Lower lobe of right lung (tissue), 2 donors: ENCODE measurements at regions not wholly inside any gene's neighbourhood (a gene's known extent, or its start where the extent isn't known, plus 50 kb on each side); places are given as distances from the start of the nearest gene placed in this dataset.
"Not testable (repeated sequence)": the region's sequence is repeated elsewhere in the genome, so short reads cannot be mapped to it uniquely, and the experiment has no call there.

ENCODE experiments used
- ATAC-seq, 2 donors: fragments of 200-7000 bp; cut with Tn5 transposase; one replicate each; pipeline ENCODE4 v1.9.1; 2020 to 2022; ENCODE audit warnings: mild to moderate bottlenecking in 2 of 2, moderate library complexity in 2 of 2
- DNase-seq: peaks from one replicate; pipeline ENCODE4 v3.0.0-alpha.2; 2020
- H3K27ac ChIP-seq: fragments of 200-600 bp; one replicate; pipeline ENCODE4 v1.8.0; 2022
- H3K27me3 ChIP-seq: fragments of 200-600 bp; one replicate; pipeline ENCODE4 v1.8.0; 2022; ENCODE audit warnings: low read depth
- H3K36me3 ChIP-seq: fragments of 200-600 bp; one replicate; pipeline ENCODE4 v1.8.0; 2022; ENCODE audit warnings: mild to moderate bottlenecking
- H3K4me1 ChIP-seq: fragments of 200-600 bp; one replicate; pipeline ENCODE4 v1.8.0; 2022
- H3K4me3 ChIP-seq: fragments of 200-600 bp; one replicate; pipeline ENCODE4 v1.8.0; 2022; ENCODE audit warnings: mild to moderate bottlenecking
- H3K9me3 ChIP-seq: fragments of 200-600 bp; one replicate; pipeline ENCODE4 v1.8.0; 2022
- intact Hi-C: fragments of 100-400 bp; cut with DNase I; formaldehyde crosslinking; loops from one replicate; pipeline ENCODE4 v1.11.0; 2022
- TF ChIP-seq, protein P1 (sequence below): fragments of 200-600 bp; IDR thresholded peaks from one replicate; pipeline ENCODE4 v1.8.0; 2022; ENCODE audit warnings: antibody characterized with exemption, mild to moderate bottlenecking
- donor health status: DM: no; HTN: yes; CAD: no; lungs with severe emphysema.

DNA sequence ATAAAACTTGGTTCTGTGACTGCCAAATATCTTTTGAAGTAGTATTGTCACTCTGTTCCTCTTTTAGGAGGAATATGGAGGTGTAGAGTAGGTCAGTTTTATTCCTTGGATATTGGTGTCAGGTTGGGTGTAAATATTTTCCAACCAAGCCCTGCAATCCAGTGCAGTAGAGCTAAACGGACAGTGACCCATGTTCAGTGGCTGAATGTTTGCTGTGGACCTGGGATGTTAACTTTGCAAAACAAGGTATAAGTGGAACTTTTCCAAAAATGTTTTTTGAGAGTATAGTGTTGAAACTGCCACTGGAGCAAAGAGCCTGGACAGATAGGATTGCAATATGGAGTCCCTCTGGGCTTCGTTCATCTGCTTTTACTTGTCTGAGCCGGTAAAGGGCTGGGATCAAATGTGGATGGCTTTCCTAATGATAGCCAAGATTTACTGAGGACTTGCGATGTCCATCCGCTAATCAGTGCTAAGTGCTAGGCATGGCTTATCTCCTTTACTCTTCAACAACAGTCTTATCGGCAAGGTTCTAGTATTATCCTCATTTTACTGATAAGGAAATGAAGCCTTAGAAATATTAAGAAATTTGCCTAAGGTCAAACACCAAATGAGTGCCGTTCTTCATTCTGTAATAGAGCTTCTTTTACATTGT lies 69.0 kb upstream of the BACH2 start:
- no peaks in the 10 kb centered on the region for H3K9me3 ChIP-seq
- no peaks in the 10 kb centered on the region for H3K36me3 ChIP-seq
- TF ChIP-seq, protein P1, sequence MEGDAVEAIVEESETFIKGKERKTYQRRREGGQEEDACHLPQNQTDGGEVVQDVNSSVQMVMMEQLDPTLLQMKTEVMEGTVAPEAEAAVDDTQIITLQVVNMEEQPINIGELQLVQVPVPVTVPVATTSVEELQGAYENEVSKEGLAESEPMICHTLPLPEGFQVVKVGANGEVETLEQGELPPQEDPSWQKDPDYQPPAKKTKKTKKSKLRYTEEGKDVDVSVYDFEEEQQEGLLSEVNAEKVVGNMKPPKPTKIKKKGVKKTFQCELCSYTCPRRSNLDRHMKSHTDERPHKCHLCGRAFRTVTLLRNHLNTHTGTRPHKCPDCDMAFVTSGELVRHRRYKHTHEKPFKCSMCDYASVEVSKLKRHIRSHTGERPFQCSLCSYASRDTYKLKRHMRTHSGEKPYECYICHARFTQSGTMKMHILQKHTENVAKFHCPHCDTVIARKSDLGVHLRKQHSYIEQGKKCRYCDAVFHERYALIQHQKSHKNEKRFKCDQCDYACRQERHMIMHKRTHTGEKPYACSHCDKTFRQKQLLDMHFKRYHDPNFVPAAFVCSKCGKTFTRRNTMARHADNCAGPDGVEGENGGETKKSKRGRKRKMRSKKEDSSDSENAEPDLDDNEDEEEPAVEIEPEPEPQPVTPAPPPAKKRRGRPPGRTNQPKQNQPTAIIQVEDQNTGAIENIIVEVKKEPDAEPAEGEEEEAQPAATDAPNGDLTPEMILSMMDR: no peak
- intact Hi-C loops: no loop called here
- H3K4me3 ChIP-seq: no peak overlapping the region
- no peak for DNase-seq
- no peak overlapping the region for H3K27ac ChIP-seq
- H3K27me3 ChIP-seq: no peaks in the 10 kb centered on the region
- H3K4me1 ChIP-seq: peaks cover 14% of the 10 kb centered on the region
- ATAC-seq: no peak

- TF ChIP-seq, protein P1: no peak
- Histone ChIP-seq H3K27me3 (no peaks in the 10 kb centered on the region), H3K4me1 (peaks cover 14% of the 10 kb centered on the region), H3K36me3 (no peaks in the 10 kb centered on the region), H3K27ac (no peak overlapping the region), H3K9me3 (no peaks in the 10 kb centered on the region), H3K4me3 (no peak overlapping the region)
- ATAC-seq: no peak
- DNase-seq: no peak
- intact Hi-C loops: no loop called here
Observed at GRCh38 chr6:90365002-90365401, 68.4 kb upstream of the BACH2 start.

GRCh38 chr6:90364286-90364685 lies 67.6 kb upstream of the BACH2 start:
- TF ChIP-seq, protein P1: no peak
- DNase-seq (no peak), ATAC-seq (no peak)
- no peak overlapping the region for H3K27ac ChIP-seq
- intact Hi-C loops: no loop called here
- H3K4me1 ChIP-seq: peaks cover 9% of the 10 kb centered on the region
- H3K36me3 ChIP-seq: no peaks in the 10 kb centered on the region
- H3K27me3 ChIP-seq: no peaks in the 10 kb centered on the region
- H3K9me3 ChIP-seq: no peaks in the 10 kb centered on the region
- no peak overlapping the region for H3K4me3 ChIP-seq

- Histone ChIP-seq H3K4me1 (no peaks in the 10 kb centered on the region), H3K9me3 (no peaks in the 10 kb centered on the region), H3K4me3 (no peak overlapping the region), H3K27ac (no peak overlapping the region), H3K27me3 (no peaks in the 10 kb centered on the region), H3K36me3 (no peaks in the 10 kb centered on the region)
- no peak for DNase-seq
- ATAC-seq: no peak
- TF ChIP-seq, protein P1: no peak
- intact Hi-C loops: no loop called here
Observed at GRCh38 chr6:90362318-90362717, 65.7 kb upstream of the BACH2 start.

DNA sequence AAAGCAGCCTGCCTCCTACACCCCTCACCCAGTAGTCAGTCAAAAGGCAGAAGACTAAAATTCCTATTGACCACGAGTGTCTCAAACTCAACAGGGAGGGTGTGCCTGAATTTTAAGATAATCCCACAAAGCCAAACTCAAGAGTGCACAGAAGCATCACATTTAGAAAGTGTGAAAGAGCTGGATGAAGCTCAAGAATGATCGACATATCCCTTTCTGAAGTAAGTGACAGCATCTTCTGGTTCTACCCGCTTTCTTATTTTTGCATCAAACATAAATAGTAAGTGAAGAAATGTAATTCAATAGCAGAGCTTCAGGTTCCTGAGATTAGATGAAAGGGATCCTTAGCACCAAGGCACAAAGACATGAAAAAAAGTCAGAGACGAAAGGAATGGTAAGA lies 64.5 kb upstream of the BACH2 start:
- H3K4me1 ChIP-seq: no peaks in the 10 kb centered on the region
- no peak overlapping the region for H3K27ac ChIP-seq
- no peak overlapping the region for H3K4me3 ChIP-seq
- ATAC-seq (no peak), DNase-seq (no peak)
- TF ChIP-seq, protein P1: no peak
- H3K27me3 ChIP-seq: no peaks in the 10 kb centered on the region
- no peaks in the 10 kb centered on the region for H3K9me3 ChIP-seq
- no peaks in the 10 kb centered on the region for H3K36me3 ChIP-seq
- intact Hi-C loops: no loop called here

DNA sequence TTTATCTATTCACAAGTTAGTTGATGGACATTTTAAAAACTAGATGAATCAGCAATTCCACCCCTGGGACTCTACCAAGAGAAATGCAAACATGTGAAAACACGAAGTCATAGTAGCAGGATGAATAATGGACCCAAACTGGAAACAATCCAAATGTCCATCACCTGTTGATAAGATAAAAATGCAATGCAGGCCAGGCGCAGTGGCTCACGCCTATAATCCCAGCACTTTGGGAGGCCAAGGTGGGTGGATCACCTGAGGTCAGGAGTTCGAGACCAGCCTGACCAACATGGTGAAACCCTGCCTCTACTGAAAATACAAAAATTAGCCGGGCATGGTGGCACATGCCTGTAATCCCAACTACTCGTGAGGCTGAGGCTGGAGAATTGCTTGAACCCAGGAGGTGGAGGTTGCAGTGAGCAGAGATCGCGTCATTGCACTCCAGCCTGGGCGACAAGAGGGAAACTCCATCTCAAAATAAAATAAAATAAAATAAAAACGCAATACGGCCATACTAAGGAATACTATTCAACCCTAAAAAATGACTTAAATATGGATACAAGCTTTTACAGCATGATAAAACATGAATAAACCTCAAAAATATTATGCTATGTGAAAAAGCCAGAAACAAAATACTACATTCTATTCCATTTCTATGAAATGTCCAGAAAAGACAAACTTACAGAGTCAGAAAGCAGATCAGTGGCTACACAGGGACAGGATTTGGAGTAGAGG lies 61.6 kb upstream of the BACH2 start:
- H3K9me3 ChIP-seq, H3K4me1 ChIP-seq, H3K4me3 ChIP-seq, intact Hi-C loops, H3K27me3 ChIP-seq, ATAC-seq, DNase-seq, H3K27ac ChIP-seq, H3K36me3 ChIP-seq: not testable (repeated sequence)
